ENCODE measurements at regions not wholly inside any gene's neighbourhood (a gene's known extent, or its start where the extent isn't known, plus 50 kb on each side); places are given as distances from the start of the nearest gene placed in this dataset.

DNA sequence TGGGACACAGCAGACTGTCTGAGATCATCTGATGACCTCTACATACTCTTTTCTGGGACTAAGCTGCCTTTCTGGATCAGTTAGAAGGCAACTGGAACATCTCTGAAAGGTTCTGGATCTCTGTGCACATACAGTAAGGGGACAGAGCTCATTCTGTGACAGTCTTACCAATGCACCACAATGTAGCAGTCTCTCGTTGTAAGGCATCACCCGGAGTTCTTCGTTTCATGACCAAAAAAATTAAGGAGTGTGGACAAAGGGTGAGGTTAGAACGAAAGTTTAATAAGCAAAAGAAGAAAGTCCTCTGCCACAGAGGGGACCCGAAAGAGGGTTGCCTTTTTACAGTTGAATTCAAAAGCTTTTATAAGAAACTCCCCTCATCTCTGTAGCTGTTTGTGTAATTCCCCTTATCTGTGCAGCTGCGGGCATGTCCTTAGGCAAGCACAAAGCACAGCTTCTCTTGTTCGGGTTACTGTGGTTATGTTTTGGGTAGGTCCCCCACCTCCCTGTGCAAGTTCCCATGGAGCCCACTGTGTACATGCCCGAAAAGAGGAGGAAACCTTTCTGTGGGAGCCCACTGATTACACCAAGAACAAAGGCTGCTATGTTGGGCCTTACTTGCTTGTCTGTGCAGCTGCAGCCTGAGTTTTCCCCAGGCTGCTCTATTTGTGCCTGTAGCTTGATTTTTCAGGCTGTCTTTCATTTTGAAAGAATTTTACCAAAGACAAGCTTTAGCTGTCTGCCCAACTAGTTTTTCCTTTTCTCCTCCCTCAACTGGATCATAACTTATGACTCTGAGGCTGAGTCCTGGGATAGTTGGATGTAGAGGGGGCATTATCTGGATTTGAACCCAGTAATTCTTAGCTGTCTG, 53.1 kb upstream of the CACNA1E start:
- no peak for ATAC-seq
- Histone ChIP-seq H3K27ac (no peak overlapping the region), H3K4me3 (no peak overlapping the region), H3K36me3 (no peaks in the 10 kb centered on the region), H3K27me3 (peaks cover 0 to 20% of the 10 kb centered on the region in 2 donors), H3K4me1 (no peaks in the 10 kb centered on the region), H3K9me3 (no peaks in the 10 kb centered on the region)
- no peak for DNase-seq
- intact Hi-C loops (cut with DNase I) = no loop called here
- TF ChIP-seq, protein P1, sequence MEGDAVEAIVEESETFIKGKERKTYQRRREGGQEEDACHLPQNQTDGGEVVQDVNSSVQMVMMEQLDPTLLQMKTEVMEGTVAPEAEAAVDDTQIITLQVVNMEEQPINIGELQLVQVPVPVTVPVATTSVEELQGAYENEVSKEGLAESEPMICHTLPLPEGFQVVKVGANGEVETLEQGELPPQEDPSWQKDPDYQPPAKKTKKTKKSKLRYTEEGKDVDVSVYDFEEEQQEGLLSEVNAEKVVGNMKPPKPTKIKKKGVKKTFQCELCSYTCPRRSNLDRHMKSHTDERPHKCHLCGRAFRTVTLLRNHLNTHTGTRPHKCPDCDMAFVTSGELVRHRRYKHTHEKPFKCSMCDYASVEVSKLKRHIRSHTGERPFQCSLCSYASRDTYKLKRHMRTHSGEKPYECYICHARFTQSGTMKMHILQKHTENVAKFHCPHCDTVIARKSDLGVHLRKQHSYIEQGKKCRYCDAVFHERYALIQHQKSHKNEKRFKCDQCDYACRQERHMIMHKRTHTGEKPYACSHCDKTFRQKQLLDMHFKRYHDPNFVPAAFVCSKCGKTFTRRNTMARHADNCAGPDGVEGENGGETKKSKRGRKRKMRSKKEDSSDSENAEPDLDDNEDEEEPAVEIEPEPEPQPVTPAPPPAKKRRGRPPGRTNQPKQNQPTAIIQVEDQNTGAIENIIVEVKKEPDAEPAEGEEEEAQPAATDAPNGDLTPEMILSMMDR (IDR thresholded peaks at IDR 0.05) = no peak
